AG10803 (cell line): ENCODE measurements at regions not wholly inside any gene's neighbourhood (a gene's known extent, or its start where the extent isn't known, plus 50 kb on each side); places are given as distances from the start of the nearest gene placed in this dataset.

Experiments
- DNase-seq: peaks from one replicate; pipeline ENCODE4 v3.0.0; 2010; ENCODE audit warnings: low read depth
- H3K4me3 ChIP-seq: 2 replicates; pipeline ENCODE4 v1.5.1; 2011; ENCODE audit warnings: mild to moderate bottlenecking, low read length, control low read depth
- TF ChIP-seq, protein P1 (sequence below): conservative IDR thresholded peaks from 2 replicates; pipeline ENCODE4 v1.5.1; 2011; ENCODE audit warnings: mild to moderate bottlenecking, low read length, control low read depth, inconsistent platforms

DNA sequence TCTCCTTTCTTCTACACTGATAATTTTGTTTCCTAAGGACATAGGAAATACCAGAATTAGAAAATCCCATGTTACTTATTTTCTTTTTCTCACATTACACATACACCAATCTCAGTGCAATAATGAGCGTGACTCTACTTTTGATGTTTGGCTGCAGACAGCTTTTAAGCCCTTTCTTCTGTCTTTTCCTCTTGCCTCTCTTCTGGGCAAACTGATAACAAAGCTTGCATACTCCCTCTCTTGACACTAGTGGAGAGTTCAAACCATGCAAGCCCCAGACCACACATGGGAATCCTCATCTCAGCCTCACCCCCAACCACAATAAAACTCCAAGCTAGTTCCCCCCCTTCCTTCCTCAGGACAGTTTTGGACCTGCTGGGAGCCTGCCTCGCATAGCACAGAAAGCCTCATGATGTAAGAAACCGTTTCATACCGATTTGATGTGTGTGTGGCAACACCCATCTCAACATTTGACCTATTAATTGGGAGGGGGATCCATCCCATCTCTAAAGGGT, 161.9 kb downstream of the EMP1 start:
- DNase-seq, result no peak
- TF ChIP-seq, protein P1, sequence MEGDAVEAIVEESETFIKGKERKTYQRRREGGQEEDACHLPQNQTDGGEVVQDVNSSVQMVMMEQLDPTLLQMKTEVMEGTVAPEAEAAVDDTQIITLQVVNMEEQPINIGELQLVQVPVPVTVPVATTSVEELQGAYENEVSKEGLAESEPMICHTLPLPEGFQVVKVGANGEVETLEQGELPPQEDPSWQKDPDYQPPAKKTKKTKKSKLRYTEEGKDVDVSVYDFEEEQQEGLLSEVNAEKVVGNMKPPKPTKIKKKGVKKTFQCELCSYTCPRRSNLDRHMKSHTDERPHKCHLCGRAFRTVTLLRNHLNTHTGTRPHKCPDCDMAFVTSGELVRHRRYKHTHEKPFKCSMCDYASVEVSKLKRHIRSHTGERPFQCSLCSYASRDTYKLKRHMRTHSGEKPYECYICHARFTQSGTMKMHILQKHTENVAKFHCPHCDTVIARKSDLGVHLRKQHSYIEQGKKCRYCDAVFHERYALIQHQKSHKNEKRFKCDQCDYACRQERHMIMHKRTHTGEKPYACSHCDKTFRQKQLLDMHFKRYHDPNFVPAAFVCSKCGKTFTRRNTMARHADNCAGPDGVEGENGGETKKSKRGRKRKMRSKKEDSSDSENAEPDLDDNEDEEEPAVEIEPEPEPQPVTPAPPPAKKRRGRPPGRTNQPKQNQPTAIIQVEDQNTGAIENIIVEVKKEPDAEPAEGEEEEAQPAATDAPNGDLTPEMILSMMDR, result no peak
- no peak overlapping the region for H3K4me3 ChIP-seq

GRCh38 chr12:13350946-13351345, 154.4 kb downstream of the EMP1 start:
- DNase-seq, result no peak
- H3K4me3 ChIP-seq, result no peak overlapping the region
- TF ChIP-seq, protein P1, result no peak

DNA sequence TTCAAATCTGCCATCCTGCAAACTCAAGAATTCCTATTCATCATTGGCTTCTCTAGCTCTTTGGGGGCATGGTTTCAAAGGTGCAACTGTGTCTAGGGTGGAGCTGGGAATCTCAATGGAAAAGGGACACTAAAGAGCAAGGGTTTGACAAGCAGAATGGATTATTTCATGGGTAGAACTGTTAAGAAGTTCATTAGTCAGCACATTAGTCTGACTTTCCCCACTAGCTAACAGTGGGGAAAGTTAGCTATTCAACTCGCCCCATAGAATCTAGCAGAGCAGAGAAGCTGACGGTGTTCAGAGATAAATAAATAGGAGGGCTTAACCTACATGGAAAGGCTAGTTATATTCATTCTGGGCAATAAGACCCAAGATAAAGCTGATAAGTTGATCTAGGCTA, 153.9 kb downstream of the EMP1 start:
- no peak overlapping the region for H3K4me3 ChIP-seq
- DNase-seq, result no peak
- TF ChIP-seq, protein P1, result no peak

DNA sequence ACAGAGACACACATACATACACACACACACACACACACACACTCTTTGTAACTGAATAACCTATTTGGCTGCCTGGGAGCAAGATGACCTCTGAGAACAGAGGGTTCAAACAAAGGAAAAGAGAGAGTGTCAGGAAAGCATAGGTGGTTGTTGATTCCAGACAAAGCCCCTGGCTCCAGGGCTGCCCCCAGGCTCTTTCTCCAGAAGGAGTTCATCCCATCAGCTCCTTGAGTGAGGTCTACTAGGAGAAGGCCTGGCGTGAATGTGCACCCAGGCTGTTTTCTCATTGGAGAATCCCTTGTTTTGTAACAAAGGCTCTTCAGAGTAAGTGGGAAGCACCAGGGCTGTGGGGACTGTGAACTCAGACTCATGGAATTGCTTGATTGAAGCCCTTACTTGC, 151.9 kb downstream of the EMP1 start:
- no peak for DNase-seq
- H3K4me3 ChIP-seq, result no peak overlapping the region
- TF ChIP-seq, protein P1, result no peak

DNA sequence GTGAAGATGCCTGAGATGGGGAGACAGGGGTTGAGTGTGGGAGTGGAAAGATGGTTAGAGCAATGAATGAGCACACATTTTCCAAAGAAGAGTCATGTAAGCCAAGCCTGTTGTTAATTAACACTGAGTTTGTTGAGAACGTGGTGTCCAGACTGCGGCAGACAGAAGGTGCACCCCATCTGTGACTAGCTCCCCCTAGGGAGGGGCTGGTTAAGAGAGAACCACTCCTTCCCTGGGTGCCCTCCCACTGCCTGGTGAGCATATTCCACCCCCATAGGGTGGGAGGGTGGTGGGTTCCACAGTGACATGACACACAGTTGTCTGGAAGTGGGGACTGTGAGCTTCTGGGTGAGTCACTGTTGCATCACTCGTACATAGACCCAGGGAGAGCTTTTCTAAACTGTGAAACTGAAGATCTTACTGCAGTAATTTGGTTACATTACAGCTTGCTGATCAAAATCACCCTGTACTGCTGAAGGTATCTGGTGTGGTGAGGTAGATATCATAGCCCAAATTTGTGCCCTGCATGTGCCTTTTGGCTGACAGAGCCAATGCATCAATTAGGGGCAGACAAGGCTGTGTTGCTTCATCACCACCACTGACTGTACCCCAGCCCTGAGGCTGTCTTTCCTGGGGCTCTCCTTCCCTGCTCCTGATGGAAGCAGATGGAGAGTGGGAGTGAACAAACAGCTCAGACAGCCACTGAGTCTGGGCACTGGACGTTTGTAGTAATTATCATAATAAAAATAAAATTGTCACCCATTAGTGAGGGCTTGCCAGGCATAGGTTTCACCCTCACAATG, 150.9 kb downstream of the EMP1 start:
- DNase-seq, result peak; percentile 93
- TF ChIP-seq, protein P1, result peak; percentile 23; the same call in 1 of the 2 replicates

DNA sequence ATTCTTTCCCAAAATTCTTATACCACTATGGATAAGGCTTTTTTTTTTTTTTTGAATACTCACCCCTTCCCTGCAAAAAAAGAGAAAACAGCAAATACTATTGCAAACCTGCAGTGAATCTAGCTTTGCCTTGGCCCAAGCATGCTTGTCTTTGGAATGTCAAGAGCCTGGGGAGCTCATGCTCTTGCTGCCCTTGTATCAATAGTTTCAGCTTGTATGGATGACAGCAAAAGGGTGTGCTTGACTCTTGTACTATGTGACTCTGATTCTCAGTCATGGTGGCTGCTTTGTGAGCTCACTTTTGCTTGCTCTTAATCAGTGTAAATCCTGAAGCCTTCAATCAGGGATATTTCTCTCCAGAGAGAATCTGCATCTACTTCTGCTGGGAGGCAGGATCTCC, 149.2 kb downstream of the EMP1 start:
- no peak overlapping the region for H3K4me3 ChIP-seq
- TF ChIP-seq, protein P1, result no peak
- DNase-seq, result no peak

More for the DNA sequence above, 150.9 kb downstream of the EMP1 start:
- peak overlapping the region; percentile 36 for H3K4me3 ChIP-seq

DNA sequence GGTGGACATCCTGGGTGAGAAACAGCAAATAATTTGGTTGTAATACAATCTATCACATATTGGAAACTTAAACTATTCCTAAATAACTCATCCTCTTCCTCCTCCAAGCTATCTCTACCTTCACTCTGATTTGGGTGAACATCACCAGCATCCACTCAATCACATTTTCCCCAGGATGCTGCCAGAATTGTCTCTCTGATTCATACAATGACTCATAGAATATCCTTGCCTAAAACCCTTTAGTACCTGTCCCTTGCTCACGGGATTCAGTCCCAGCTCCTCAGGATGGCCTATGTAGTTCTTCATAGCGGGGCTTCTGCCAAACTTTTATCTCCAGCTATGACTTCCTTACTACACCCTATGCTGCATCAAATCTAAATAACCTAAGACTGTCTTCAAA, 146.8 kb downstream of the EMP1 start:
- TF ChIP-seq, protein P1, result no peak
- no peak overlapping the region for H3K4me3 ChIP-seq
- no peak for DNase-seq
